ENCODE measurements at regions not wholly inside any gene's neighbourhood (a gene's known extent, or its start where the extent isn't known, plus 50 kb on each side); places are given as distances from the start of the nearest gene placed in this dataset.

- no peaks in the 10 kb centered on the region for H3K36me3 ChIP-seq (ENCODE audit: insufficient read depth)
- no peak for DNase-seq (ENCODE audit: extremely low spot score)
- no peak overlapping the region for H3K4me3 ChIP-seq (ENCODE audit: low read depth, low read length)
- H3K27ac ChIP-seq (ENCODE audit: low read depth): no peak overlapping the region
- no peaks in the 10 kb centered on the region for H3K4me1 ChIP-seq (ENCODE audit: insufficient read depth)
- WGBS: 67% methylated on average over 5 of the region's 5 CpGs
Observed at GRCh38 chr10:128301051-128301450, 174.8 kb upstream of the MKI67 start.

GRCh38 chr10:128302808-128303207 is 176.6 kb upstream of the MKI67 start:
- DNase-seq (ENCODE audit: extremely low spot score): no peak
- Histone ChIP-seq H3K4me3 (ENCODE audit: low read depth, low read length) (no peak overlapping the region), H3K4me1 (ENCODE audit: insufficient read depth) (no peaks in the 10 kb centered on the region), H3K27ac (ENCODE audit: low read depth) (no peak overlapping the region), H3K36me3 (ENCODE audit: insufficient read depth) (no peaks in the 10 kb centered on the region)
- WGBS: 72% methylated on average over 3 of the region's 3 CpGs

- H3K36me3 ChIP-seq (ENCODE audit: insufficient read depth): no peaks in the 10 kb centered on the region
- 76% methylated on average over 5 of the region's 5 CpGs for WGBS
- no peak for DNase-seq (ENCODE audit: extremely low spot score)
- no peak overlapping the region for H3K4me3 ChIP-seq (ENCODE audit: low read depth, low read length)
- H3K4me1 ChIP-seq (ENCODE audit: insufficient read depth): no peaks in the 10 kb centered on the region
- no peak overlapping the region for H3K27ac ChIP-seq (ENCODE audit: low read depth)
Observed at GRCh38 chr10:128304271-128304670, 178.0 kb upstream of the MKI67 start.

- Histone ChIP-seq H3K4me1 (ENCODE audit: insufficient read depth) (no peaks in the 10 kb centered on the region), H3K27ac (ENCODE audit: low read depth) (no peak overlapping the region), H3K36me3 (ENCODE audit: insufficient read depth) (no peaks in the 10 kb centered on the region), H3K4me3 (ENCODE audit: low read depth, low read length) (no peak overlapping the region)
- DNase-seq (ENCODE audit: extremely low spot score): no peak
- WGBS: 77% methylated on average over 17 of the region's 17 CpGs
Observed at GRCh38 chr10:128305601-128306345, 179.6 kb upstream of the MKI67 start.

GRCh38 chr10:128306535-128306934 is 180.3 kb upstream of the MKI67 start:
- DNase-seq (ENCODE audit: extremely low spot score): no peak
- no peaks in the 10 kb centered on the region for H3K36me3 ChIP-seq (ENCODE audit: insufficient read depth)
- 44% methylated on average over 6 of the region's 6 CpGs for WGBS

GRCh38 chr10:128306966-128307365 is 180.7 kb upstream of the MKI67 start:
- Histone ChIP-seq H3K4me3 (ENCODE audit: low read depth, low read length) (no peak overlapping the region), H3K27ac (ENCODE audit: low read depth) (no peak overlapping the region), H3K4me1 (ENCODE audit: insufficient read depth) (no peaks in the 10 kb centered on the region), H3K36me3 (ENCODE audit: insufficient read depth) (no peaks in the 10 kb centered on the region)
- WGBS: 82% methylated on average over 2 of the region's 2 CpGs
- no peak for DNase-seq (ENCODE audit: extremely low spot score)

More at GRCh38 chr10:128306535-128306934, 180.3 kb upstream of the MKI67 start:
- H3K27ac ChIP-seq (ENCODE audit: low read depth): no peak overlapping the region
- H3K4me1 ChIP-seq (ENCODE audit: insufficient read depth): no peaks in the 10 kb centered on the region
- no peak overlapping the region for H3K4me3 ChIP-seq (ENCODE audit: low read depth, low read length)

GRCh38 chr10:128307820-128308219 is 181.6 kb upstream of the MKI67 start:
- no peaks in the 10 kb centered on the region for H3K4me1 ChIP-seq (ENCODE audit: insufficient read depth)
- 97% methylated on average over 1 of the region's 1 CpG for WGBS
- DNase-seq (ENCODE audit: extremely low spot score): no peak
- no peak overlapping the region for H3K4me3 ChIP-seq (ENCODE audit: low read depth, low read length)
- H3K27ac ChIP-seq (ENCODE audit: low read depth): no peak overlapping the region
- H3K36me3 ChIP-seq (ENCODE audit: insufficient read depth): no peaks in the 10 kb centered on the region

- H3K36me3 ChIP-seq (ENCODE audit: insufficient read depth): no peaks in the 10 kb centered on the region
- no peak overlapping the region for H3K27ac ChIP-seq (ENCODE audit: low read depth)
- no peak overlapping the region for H3K4me3 ChIP-seq (ENCODE audit: low read depth, low read length)
- DNase-seq (ENCODE audit: extremely low spot score): no peak
- H3K4me1 ChIP-seq (ENCODE audit: insufficient read depth): no peaks in the 10 kb centered on the region
- WGBS: 64% methylated on average over 9 of the region's 9 CpGs
Observed at GRCh38 chr10:128310971-128311658, 184.9 kb upstream of the MKI67 start.

GRCh38 chr10:128312250-128312649 is 186.0 kb upstream of the MKI67 start:
- 80% methylated on average over 7 of the region's 7 CpGs for WGBS
- DNase-seq (ENCODE audit: extremely low spot score): no peak
- Histone ChIP-seq H3K4me1 (ENCODE audit: insufficient read depth) (no peaks in the 10 kb centered on the region), H3K4me3 (ENCODE audit: low read depth, low read length) (no peak overlapping the region), H3K27ac (ENCODE audit: low read depth) (no peak overlapping the region), H3K36me3 (ENCODE audit: insufficient read depth) (no peaks in the 10 kb centered on the region)

GRCh38 chr10:128314686-128315085 is 188.5 kb upstream of the MKI67 start:
- WGBS: 70% methylated on average over 1 of the region's 1 CpG
- no peaks in the 10 kb centered on the region for H3K4me1 ChIP-seq (ENCODE audit: insufficient read depth)

GRCh38 chr10:128316121-128316726 is 190.0 kb upstream of the MKI67 start:
- H3K36me3 ChIP-seq (ENCODE audit: insufficient read depth): no peaks in the 10 kb centered on the region
- H3K4me1 ChIP-seq (ENCODE audit: insufficient read depth): no peaks in the 10 kb centered on the region
- no peak overlapping the region for H3K27ac ChIP-seq (ENCODE audit: low read depth)
- H3K4me3 ChIP-seq (ENCODE audit: low read depth, low read length): no peak overlapping the region
- WGBS: 82% methylated on average over 6 of the region's 6 CpGs
- no peak for DNase-seq (ENCODE audit: extremely low spot score)

More at GRCh38 chr10:128314686-128315085, 188.5 kb upstream of the MKI67 start:
- DNase-seq (ENCODE audit: extremely low spot score): no peak
- H3K27ac ChIP-seq (ENCODE audit: low read depth): no peak overlapping the region
- H3K36me3 ChIP-seq (ENCODE audit: insufficient read depth): no peaks in the 10 kb centered on the region
- H3K4me3 ChIP-seq (ENCODE audit: low read depth, low read length): no peak overlapping the region

- H3K4me3 ChIP-seq (ENCODE audit: low read depth, low read length): no peak overlapping the region
- no peaks in the 10 kb centered on the region for H3K36me3 ChIP-seq (ENCODE audit: insufficient read depth)
- no peaks in the 10 kb centered on the region for H3K4me1 ChIP-seq (ENCODE audit: insufficient read depth)
- no peak for DNase-seq (ENCODE audit: extremely low spot score)
- WGBS: 82% methylated on average over 7 of the region's 7 CpGs
- H3K27ac ChIP-seq (ENCODE audit: low read depth): no peak overlapping the region
Observed at GRCh38 chr10:128316925-128317324, 190.7 kb upstream of the MKI67 start.

GRCh38 chr10:128318366-128318765 is 192.1 kb upstream of the MKI67 start:
- Histone ChIP-seq H3K4me3 (ENCODE audit: low read depth, low read length) (no peak overlapping the region), H3K27ac (ENCODE audit: low read depth) (no peak overlapping the region), H3K36me3 (ENCODE audit: insufficient read depth) (no peaks in the 10 kb centered on the region), H3K4me1 (ENCODE audit: insufficient read depth) (no peaks in the 10 kb centered on the region)
- whole genome bisulfite sequencing: 83% methylated on average over 10 of the region's 10 CpGs
- DNase-seq (ENCODE audit: extremely low spot score): no peak

GRCh38 chr10:128318913-128319312 is 192.7 kb upstream of the MKI67 start:
- Histone ChIP-seq H3K4me3 (ENCODE audit: low read depth, low read length) (no peak overlapping the region), H3K4me1 (ENCODE audit: insufficient read depth) (no peaks in the 10 kb centered on the region), H3K27ac (ENCODE audit: low read depth) (no peak overlapping the region), H3K36me3 (ENCODE audit: insufficient read depth) (no peaks in the 10 kb centered on the region)
- 28% methylated on average over 4 of the region's 4 CpGs for WGBS
- no peak for DNase-seq (ENCODE audit: extremely low spot score)
